Cerebellar nuclear complex (tissue), 1 donor: ENCODE measurements at regions not wholly inside any gene's neighbourhood (a gene's known extent, or its start where the extent isn't known, plus 50 kb on each side); places are given as distances from the start of the nearest gene placed in this dataset.

ENCODE experiments used
- DNase-seq, 2 experiments: peaks; one replicate each; lab custom pipeline; 2025; lab: John Stamatoyannopoulos, UW

DNA sequence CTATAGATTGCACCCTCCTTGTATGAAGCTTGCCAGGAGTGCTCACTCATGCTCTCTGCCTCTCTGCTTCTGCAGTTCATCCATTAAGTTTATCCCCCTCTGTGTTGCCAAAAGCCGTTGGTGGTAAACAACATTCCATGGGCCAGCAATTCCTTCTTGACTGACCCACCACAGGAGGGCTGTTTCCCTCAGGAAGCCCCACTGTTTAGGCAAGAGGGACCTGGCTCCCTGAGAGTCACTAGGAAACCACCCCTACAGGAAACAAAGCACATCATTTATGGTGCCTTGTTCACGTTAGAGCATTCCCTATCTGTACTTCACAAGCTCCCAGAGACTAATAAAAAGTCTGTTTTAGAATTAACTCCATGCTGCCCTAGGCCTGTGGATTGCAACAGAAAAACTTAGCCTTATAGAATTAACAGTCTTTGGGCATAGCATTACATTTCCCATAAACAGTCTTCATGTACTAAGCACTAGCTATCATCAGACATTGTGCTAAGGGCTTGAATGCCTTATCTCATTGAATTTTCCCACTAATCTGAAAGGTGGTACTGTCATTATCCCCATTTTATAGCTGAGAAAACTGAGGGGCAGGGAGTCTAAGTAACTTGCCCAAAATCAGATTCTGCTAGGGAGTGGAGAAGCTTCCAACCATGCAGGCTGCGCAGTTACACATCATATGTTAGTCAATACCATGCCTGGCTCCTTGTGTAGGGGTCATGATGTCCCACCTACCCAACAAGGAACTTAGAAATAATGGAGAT lies 149.9 kb downstream of the SHQ1 start:
- no peak for DNase-seq

DNA sequence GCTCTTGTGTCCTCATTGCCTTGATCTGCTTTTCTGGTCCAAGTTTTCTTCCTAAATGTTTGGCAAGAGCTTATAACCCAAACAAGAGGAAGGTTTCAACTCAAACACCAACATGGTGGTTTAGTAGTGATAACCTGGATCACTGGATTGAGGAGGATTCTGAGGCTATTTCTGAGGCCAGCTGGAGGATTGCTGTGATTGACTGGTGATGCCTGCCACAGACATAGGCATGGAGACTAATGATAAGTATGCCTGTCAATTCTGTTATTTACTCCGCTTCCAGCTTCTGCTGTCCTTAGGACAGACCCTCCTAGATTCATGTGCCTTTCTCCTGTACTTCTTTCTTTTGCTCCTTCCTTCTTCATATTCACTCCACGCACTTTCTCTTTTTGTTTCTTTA lies 150.5 kb downstream of the SHQ1 start:
- DNase-seq: no peak

DNA sequence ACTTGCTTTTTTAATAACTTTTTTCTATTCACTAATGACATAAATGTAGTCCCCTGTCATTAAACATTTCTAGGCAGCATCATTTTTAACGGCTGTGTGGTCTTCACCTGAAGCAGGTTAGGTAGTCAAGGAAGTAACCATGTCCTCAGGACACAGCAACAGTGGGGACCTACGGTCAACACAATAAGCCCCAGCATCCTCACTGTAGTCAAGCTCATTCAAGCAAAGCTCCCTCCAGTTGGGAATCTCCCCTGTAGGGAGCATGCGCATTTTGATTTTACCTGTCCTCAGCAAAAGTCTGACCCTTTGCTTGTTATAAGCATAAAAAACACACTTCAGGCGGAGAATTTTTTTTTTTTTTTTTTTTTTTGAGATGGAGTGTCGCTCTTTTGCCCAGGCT lies 151.4 kb downstream of the SHQ1 start:
- DNase-seq: no peak

DNA sequence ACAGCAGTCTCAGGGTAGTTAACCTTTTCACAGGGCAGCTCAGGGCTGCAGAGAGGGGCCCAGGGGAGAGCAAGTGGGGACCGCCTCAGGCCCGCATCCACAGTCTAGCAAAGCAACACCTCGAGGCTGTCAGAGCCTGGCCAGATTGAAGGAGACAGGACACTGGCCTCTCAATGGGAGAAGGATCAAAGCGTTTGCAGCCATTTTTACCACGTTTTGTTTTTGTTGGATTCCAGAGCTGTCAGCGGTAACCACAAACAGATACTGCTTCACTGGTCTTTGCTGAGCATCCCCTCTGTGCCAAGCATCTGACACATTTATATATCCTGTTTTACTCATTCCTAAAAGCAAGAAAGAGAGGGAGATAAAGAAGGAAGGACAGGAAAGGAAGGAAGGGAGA lies 153.8 kb downstream of the SHQ1 start:
- no peak for DNase-seq

DNA sequence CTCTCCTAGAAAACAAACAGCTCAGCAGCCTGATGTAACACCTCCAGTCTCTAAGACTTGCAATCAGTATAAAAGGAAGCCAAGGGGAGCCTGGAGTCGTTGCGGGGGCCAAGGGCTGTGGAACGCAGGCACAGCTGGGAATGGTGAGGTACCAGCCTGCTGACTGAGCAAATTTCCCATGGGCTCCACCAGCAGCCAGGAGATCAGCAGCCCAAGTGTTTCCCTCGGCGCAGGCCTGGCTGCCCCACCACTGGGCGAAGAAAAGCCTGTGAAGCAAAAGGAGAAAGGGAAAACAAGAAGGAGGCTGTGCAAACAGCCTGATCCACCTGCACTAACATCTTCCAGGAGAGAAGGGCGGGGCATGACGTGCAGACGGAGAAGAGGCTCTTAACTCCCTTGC lies 155.3 kb downstream of the SHQ1 start:
- no peak for DNase-seq

DNA sequence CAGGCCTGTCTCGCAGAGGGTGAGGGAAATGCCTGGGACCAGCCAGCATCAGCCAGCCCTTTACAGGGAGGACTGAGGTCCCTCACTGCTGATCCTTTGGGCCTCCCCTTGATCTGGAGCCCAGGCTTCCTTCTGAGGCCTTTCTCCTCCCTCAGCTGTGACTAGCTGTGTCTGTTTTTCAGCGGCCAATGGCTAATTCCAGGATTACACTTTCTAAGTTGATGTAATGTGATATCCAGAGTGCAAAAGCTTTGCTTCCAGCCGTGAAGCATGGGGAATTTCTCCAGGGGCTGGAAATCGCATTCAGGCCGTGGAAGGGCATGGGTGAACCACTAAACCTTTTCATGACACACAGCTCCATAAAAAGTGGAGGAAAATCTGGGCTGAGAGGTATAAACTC lies 157.6 kb downstream of the SHQ1 start:
- DNase-seq: no peak

DNA sequence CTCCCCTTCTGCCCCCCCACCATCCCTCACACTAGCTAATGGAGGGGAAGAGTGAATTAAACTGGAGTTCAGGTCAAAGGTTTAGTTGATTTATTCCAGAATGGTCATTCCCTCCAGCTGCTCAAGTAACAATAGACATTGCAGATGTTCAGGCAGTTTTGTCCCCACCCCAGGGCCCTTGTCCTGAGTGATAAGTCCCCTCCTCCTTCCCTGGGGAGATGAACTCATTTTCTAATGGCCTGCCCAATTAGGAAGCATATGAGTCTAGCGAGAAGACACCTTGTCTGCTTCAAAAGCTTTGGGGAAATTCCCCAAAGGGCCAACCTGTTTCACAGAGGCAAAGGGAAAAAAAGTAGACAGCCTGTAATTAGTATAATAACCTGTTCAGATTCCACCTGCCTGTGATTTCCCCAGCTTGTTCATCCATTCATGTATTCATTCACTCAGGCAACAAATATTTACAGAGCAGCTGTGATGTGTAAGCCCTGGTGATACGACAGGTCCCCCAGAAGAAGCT lies 165.3 kb downstream of the SHQ1 start:
- DNase-seq: no peak

DNA sequence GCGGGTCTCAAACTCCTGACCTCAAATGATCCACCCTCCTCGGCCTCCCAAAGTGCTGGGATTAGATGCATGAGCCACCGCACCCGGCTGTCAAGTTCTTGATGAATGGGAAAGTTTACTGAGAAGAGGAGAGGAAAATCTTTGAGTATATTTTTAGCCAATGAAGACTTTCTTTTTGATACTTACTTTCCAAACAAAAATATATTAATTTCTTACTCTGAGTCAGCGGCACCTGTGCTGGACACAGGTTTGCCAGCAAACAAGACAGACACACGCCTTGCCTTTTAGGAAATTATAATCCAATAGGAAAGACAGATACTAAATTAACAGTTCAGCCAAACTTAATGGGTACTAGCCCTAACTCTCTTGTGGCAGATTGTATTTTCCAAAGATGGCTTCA lies 166.6 kb downstream of the SHQ1 start:
- DNase-seq: no peak

DNA sequence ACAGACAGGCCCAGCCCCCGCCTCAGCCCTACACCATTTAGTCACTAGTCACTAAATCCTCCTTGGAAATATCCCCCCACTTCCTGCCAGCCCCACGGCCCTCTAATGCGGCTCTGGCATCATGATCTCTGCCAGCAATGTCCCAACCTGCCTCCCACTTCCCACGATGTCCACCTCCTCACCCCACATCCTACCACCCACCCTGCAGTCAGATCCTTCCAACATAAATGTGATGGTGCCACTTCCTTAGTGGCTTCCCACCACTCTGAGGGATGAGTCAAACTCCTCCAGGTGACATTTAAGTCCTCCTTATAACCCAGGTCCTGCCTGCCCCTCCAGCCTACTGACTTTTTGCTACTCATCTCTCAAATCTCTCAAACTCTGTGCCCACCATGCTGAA lies 167.5 kb downstream of the SHQ1 start:
- no peak for DNase-seq

DNA sequence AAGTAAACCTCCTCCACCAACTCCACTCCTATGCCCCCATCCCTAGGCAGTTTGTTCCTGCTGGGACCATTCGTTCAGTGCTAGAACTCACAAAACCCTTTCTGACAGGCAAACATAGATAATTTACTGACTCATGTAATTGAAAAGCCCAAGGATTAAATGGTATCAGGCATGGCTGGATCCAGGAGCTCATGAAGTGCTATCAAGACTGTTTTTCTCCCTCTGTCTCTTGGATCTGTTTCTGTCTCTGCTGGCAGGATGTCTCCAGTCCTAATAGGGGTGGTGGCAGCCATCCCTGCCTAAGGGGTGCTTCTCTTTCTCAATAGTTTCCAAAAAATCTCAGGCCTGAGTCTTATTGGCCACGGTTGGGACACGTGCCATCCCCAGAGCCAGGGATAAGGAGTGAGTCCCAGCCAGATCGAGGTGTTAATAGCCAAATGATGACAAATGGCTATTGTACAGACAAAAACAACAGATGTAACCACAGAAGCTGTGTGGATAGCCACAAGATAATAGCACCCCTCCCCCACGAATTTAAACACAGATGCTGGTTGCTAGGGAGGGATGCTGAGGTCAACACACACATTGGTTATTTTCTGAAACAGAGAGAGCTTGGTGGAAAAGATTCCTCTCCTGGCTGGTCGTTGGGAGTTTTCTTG lies 168.6 kb downstream of the SHQ1 start:
- no peak for DNase-seq

DNA sequence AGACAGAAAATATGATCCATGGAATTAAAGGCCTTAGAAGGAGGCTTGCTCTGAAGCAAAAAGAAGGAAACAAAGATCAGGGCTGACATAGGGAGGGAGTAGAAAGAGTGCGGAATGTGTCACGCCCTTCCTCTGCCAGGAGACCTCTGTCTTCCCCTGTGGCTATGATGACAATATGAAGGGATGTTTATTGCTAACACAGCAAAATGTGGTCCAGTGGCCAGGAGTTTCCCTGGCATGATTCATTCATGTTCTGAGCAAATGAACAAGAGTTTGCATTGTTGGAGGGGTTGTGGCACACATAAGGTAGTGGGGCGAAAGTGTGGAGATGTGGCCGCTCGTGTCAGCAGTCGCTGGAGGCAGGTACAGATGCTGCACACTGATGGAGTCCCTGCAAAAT lies 169.4 kb downstream of the SHQ1 start:
- DNase-seq: no peak

DNA sequence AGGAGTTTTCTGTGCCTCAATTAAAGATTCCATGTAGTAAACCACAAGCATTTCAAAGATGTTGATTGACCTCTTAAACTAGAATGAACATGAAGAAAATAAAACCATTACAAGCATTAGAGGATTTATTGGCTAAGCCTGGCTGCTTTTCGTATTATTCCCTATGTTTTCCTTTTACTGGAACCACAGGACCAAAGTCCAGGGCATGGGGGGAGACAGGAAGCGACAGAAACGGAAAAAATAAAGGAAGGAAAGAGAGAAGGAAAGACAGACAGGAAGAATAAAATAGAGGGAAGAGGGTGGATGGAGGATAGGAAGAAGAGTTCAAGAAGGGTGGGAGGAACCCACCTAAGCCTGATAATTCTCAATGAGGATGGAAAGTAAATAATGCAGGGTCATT lies 169.9 kb downstream of the SHQ1 start:
- DNase-seq: no peak

DNA sequence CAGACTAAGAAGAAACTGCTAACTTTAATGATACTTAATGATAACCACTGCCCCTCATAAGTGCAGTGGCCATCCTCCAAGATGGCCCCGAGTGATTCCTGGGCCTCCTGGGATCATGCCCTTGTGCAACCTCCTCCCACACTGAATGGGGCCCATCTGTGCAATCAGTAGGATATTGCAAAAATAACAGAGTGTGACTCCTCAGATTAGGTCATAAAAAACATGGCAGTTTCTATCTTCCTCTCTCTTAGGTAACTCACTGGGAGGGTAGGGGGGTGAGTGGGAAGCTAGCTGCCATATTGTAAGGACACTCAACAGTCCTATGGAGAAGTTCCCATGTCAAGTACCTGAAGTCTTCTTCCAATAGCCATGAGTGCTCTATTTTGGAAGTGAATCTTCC lies 173.0 kb downstream of the SHQ1 start:
- DNase-seq: no peak

DNA sequence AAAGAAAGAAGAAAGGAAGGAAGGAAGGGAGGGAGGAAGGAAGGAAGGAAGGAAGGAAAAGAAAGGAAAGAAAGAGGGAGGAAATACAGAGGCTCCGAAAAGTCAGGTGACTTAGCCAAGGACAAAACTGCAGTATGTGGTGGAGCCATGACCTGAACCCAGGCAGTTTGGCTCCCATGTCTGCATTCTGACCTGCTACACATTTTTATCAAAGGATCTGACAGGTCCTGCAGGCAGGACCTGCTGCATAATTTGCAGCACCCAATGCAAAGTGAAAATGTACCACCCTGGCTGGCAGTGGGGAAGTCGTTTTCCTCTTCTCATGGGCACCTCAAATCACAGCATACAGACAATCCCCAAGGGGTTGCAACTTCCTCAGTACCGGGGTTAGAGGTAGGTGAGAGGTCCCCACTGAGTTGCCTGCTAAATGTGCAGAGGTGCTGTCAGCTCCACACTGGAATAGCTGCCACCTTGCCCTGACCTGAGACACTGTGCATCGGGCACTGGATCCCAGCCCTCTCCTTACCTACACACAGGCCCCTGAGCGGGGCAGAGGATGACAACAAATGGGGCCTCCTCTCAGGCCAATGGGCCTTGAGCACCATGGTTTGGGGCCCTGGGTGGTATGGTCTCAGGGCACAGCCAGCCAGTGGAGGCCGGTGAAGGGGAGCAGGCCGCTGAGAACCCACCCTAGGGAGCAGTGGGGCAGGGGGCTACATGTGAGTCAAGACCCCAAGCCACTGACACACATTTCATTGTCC lies 175.1 kb downstream of the SHQ1 start:
- no peak for DNase-seq

DNA sequence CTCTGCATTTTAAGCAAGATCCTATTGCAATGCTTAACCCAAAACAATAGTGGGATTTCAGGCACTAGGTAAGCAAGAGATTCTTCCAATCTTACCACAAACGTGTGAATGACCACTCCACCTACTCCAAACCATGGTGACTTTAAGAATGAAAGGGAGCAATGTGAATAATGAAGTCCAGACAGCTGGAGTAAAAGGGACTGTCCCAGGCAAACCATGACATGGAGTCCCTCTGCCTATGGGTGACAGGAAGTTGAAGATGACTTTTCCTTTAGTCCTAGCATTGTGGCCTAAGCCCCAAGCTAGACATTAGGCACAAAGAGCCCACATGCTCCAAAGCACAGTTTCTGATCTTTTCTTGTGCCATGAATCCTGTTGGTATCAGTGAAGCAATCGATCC lies 179.0 kb downstream of the SHQ1 start:
- DNase-seq: no peak

DNA sequence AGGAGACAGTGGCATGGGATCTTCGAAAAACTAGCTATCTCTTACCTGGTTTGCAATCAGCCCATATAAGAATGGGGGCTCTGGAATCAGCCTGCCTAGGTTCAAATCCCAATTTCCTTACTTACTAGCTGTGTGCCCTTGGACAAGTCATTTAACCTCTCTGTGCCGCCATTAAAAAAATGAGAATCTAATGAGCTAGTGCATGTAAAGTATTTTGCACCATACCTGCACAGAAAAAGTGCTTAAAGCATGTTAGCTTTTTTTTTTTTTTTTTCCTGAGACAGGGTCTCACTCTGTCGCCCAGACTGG lies 181.8 kb downstream of the SHQ1 start:
- DNase-seq: no peak

DNA sequence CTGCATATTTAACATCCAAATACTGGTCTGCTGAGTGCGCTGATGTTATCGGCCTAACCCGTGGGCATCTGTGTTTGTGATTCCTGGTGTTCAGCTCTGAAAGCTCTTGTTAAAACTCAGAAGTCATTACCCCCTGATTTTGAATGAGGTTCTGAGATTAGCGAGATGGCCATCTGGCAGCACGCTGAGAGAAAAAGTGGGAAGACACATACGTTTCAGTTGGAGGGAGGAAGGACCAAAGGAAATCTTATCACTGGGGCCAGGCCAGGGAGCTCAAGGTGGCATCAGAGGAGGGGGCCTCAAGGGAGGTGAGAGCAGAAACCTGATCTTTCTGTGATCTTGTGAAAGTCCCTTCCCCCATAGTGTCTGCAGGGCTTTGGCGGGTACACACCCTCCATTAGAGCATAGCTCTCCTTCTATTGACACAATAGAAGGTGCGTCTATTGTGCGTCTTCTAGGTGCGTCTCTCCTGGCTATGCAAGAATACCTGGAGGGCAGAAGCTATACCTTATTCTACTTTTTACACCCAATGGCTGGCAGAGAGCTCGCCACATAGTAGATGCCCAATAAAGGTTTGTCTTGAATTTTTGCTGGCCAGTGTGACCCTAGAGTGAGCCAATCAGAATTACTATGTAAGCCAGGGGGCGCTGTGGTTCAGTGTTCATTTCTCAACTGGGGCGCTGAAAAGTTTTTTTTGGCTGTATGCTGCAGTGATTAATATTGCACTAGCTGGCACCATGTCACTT lies 182.4 kb downstream of the SHQ1 start:
- DNase-seq: no peak

DNA sequence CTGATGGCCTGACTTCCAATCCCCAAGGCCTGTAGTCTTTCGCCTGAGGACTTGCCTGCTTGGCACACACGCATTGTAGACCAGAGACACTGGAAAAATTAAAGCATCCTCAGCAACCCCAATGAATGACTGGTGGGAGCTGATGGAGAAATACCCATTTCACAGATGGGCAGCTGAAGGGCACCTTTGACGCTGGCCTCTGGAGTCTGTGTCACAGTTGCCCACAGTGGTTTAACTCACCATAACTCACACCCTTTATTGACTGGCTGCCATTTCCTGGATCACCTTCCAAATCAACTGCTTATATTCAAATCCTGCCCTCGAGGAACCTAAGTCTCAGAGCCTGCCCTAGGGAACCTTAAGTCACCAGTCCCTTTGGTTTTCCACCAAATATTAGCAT lies 183.1 kb downstream of the SHQ1 start:
- no peak for DNase-seq

DNA sequence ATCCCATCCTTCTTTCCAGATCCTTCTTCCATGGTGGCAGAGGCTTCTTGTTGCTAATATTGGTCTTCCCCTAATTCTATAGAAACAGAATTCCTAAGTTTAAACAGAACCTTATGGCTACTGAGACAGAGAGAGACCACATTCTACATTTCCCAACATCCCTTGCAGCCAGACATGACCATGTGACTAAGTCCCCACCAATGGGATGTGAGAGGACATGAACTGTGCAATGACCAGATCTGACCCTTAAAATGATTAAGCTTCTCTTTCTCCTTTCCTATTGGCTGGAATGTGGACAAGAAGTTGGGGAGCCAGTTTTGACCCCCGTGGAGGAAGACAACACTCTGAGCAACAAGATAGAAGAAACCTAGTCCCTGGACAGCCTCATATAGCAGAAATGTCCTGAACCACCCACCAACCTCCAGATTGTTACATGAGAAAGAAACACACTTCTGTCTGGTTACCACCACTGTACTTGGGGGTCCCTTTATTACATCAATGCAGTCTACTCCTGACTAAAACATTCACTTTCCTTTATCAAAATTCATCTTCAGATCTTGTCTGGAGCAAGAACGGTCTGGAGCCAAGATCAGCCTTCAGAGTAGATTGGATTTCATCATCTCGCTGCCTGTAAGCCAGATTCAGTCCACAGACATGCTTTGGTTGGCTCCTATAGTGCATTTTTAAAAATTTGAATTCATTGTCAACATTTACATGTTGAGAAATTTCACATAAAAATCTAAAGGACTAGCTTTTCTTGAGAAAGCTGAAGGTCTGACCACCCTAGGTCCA lies 183.9 kb downstream of the SHQ1 start:
- no peak for DNase-seq

DNA sequence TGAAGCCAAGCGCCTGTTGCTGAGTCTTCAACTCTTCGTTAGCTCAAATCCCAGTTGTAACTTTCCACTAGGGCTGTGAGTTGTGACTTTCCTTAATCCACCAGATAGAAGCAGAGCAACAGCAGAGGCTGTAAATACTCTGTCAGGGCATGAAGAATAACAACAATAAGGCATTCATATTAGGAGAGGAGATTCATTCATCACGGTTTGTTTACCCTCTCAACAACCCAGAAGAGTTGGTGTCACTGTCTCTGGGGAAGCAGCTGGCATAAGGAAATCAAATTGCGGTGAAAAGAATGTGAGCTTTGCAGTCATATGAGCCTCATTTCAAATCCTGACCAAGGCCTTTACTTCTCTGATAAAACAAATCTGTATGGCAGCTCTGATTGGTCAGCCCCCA lies 184.8 kb downstream of the SHQ1 start:
- DNase-seq: no peak

DNA sequence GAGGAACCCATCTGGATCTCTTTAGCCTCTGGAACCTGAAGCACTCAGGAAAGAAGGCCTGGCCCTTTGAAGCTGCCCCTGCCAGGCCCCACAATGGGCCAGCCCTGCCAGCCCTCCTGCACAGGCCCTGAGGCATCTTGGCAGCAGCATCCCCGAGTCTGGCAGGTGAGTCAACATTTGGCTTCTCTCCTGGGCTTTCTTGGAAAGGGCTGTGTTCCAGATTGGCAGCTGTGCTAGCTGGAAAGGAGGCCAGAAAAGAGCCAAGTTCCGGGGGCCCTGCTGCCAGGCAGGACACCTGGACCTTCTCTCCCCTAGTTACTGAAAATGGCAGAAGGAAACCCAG lies 187.2 kb downstream of the SHQ1 start:
- peak; percentile 56 to 85 for DNase-seq
